Progenitor cell of endocrine pancreas (in vitro differentiated cells): ENCODE measurements at regions not wholly inside any gene's neighbourhood (a gene's known extent, or its start where the extent isn't known, plus 50 kb on each side); places are given as distances from the start of the nearest gene placed in this dataset.

Experiments used
- DNase-seq: peaks from one replicate; pipeline ENCODE4 v3.0.0; 2021; ENCODE audit warnings: low spot score; ENCODE audit not compliant: unreplicated experiment
- H3K27ac Mint-ChIP-seq: 2 replicates; pipeline ENCODE4 v1.8.0; 2021; ENCODE audit warnings: mild to moderate bottlenecking, moderate library complexity, mixed read lengths
- H3K27me3 Mint-ChIP-seq: 2 replicates; pipeline ENCODE4 v1.8.0; 2021; ENCODE audit warnings: mixed read lengths
- H3K36me3 Mint-ChIP-seq: 2 replicates; pipeline ENCODE4 v1.8.0; 2022; ENCODE audit warnings: mixed read lengths; ENCODE audit not compliant: insufficient read depth
- H3K4me1 Mint-ChIP-seq: 2 replicates; pipeline ENCODE4 v1.8.0; 2021; ENCODE audit warnings: low read depth, mixed read lengths
- H3K4me3 Mint-ChIP-seq: 2 replicates; pipeline ENCODE4 v1.8.0; 2021; ENCODE audit warnings: low read depth, mild to moderate bottlenecking, moderate library complexity, mixed read lengths
- H3K9me3 Mint-ChIP-seq: 2 replicates; pipeline ENCODE4 v1.8.0; 2021; ENCODE audit warnings: low read depth, mixed read lengths
- TF ChIP-seq, protein P1 (sequence below): fragments of 200-600 bp; sonication (generic); IDR thresholded peaks from one replicate; pipeline ENCODE4 v1.5.0; 2021; ENCODE audit warnings: antibody characterized with exemption, mild to moderate bottlenecking; ENCODE audit not compliant: unreplicated experiment

DNA sequence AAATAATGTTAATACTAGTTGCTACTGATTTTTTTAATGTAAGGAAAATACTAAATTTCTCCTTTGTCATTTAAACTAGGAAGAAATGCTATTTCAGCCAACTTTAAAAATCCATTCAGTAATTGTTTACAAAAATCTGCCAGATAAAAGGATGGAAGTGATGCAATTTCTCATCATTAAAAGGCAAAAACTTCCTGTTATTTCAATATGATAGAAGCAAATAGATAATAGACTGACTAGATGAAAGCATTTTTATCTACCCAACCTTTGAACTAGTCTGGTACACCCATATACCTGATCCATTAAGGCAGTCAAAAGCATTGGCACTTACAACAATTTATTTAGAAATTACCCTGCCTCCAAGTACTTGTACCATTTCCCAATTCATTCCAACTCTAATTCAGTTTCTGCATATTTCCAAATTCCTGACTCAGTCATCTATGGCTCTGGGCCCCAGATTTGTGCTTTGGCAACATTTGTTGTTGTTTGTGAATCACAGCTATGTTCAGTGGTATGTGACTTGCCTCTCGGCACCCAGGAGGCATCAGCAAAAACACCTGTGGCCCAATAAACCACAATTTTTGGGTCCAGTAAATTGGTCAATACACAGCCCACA is 482.6 kb upstream of the SEMA3A start:
- H3K27ac Mint-ChIP-seq, result no peak overlapping the region
- H3K27me3 Mint-ChIP-seq, result no peaks in the 10 kb centered on the region
- TF ChIP-seq, protein P1, sequence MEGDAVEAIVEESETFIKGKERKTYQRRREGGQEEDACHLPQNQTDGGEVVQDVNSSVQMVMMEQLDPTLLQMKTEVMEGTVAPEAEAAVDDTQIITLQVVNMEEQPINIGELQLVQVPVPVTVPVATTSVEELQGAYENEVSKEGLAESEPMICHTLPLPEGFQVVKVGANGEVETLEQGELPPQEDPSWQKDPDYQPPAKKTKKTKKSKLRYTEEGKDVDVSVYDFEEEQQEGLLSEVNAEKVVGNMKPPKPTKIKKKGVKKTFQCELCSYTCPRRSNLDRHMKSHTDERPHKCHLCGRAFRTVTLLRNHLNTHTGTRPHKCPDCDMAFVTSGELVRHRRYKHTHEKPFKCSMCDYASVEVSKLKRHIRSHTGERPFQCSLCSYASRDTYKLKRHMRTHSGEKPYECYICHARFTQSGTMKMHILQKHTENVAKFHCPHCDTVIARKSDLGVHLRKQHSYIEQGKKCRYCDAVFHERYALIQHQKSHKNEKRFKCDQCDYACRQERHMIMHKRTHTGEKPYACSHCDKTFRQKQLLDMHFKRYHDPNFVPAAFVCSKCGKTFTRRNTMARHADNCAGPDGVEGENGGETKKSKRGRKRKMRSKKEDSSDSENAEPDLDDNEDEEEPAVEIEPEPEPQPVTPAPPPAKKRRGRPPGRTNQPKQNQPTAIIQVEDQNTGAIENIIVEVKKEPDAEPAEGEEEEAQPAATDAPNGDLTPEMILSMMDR, result no peak
- H3K4me3 Mint-ChIP-seq, result no peak overlapping the region
- H3K9me3 Mint-ChIP-seq, result no peaks in the 10 kb centered on the region
- H3K4me1 Mint-ChIP-seq, result peaks cover 4% of the 10 kb centered on the region
- H3K36me3 Mint-ChIP-seq, result no peaks in the 10 kb centered on the region
- no peak for DNase-seq

DNA sequence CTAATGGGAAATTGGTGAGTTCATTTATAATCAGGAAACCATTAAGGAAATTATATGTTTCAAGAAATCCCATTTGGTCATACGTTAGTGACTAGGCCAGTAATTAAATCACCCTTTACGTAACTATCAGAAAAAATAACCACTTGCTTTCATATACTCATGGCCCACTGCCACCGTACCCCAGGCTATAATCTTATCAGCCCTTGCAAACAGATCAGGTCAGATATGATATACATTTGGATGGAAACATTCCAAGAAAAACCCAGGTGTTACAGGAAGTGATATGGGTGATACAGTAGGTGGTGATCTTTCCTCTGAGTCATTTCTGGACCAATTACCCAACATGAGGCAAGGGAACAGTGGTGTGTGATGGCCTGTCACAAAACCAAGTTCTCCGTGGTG is 481.0 kb upstream of the SEMA3A start:
- H3K27me3 Mint-ChIP-seq, result no peaks in the 10 kb centered on the region
- H3K4me3 Mint-ChIP-seq, result no peak overlapping the region
- H3K4me1 Mint-ChIP-seq, result no peaks in the 10 kb centered on the region
- DNase-seq, result no peak
- TF ChIP-seq, protein P1, result no peak
- H3K36me3 Mint-ChIP-seq, result no peaks in the 10 kb centered on the region
- H3K9me3 Mint-ChIP-seq, result no peaks in the 10 kb centered on the region
- no peak overlapping the region for H3K27ac Mint-ChIP-seq

DNA sequence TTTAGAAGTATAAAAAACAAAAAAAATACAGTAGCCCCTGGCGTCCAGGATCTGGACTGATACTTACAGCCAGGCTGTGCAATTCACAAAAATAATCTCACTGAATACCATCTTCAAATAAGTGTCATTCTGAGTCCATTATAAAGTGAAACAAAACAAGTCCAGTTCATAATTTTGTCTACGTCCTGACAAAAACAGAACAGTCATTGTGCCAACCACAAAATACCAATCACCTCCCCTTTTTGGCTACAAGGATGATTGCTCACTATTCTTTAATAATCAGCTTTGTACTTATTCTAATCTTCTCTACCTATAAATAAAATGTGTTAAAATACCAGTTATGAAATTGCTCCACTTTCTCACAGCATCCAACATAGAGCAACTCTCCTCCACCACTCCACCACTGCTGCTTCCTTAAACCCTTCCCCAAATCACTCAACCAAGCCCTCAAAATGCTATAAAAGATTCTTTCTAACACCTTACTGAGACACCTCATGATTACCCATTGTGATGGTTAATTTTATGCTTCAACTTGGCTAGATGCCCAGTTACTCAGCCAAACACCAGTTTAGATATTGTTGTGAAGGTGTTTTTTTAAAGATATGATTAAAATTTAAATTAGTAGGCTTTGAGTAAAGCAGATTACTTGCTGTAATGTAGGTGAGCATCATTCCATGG is 479.8 kb upstream of the SEMA3A start:
- H3K36me3 Mint-ChIP-seq, result no peaks in the 10 kb centered on the region
- H3K9me3 Mint-ChIP-seq, result no peaks in the 10 kb centered on the region
- no peaks in the 10 kb centered on the region for H3K4me1 Mint-ChIP-seq
- TF ChIP-seq, protein P1, result no peak
- H3K27me3 Mint-ChIP-seq, result no peaks in the 10 kb centered on the region
- no peak overlapping the region for H3K27ac Mint-ChIP-seq
- H3K4me3 Mint-ChIP-seq, result no peak overlapping the region
- DNase-seq, result no peak

DNA sequence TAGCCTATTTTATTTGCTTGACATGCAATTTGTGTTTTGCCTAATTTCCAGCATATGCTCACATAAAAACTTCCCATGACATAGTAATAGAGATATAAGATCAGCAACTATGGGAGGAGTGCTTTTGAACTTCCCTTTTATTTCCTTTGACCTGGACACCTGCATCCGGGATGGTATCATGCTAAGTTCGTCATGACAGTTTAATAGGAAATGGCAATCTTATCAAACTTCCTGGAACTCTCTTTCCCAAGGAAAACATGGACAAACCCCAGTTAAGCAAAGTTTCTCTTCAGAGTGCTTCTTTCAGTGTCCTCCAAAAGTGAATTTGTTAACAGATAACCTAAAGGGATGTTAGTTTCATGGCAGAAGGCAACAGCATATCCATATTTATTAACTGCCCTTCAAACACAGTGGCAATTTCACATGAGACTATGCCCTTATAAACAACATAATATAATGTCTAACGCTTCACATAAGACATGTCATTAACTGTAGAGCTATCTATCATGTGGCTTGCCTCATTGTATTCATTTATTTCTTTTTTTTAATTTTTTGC is 474.7 kb upstream of the SEMA3A start:
- Mint-ChIP-seq H3K9me3 (no peaks in the 10 kb centered on the region), H3K36me3 (no peaks in the 10 kb centered on the region), H3K27ac (no peak overlapping the region), H3K4me3 (no peak overlapping the region), H3K27me3 (no peaks in the 10 kb centered on the region), H3K4me1 (peaks cover 10% of the 10 kb centered on the region)
- no peak for DNase-seq
- TF ChIP-seq, protein P1, result no peak

DNA sequence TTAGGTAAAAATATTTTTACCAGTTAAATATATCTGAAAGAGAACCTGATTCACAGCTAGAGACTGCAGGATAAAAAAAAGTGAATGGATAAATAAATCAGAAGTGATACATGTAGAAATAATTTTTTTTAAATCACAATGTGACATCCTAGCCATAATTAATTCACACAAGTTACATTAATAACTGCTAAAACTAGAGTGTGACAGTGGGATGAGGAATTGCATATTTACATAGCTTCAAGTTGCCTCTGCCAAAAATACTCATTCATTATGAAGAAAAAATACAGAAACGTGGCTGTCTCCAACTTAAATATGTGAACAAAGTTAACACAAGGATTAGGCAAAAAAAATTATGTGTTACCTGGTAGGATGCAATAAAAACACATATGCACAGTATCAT is 473.5 kb upstream of the SEMA3A start:
- DNase-seq, result no peak
- no peak overlapping the region for H3K27ac Mint-ChIP-seq
- H3K27me3 Mint-ChIP-seq, result no peaks in the 10 kb centered on the region
- H3K36me3 Mint-ChIP-seq, result no peaks in the 10 kb centered on the region
- H3K4me3 Mint-ChIP-seq, result no peak overlapping the region
- TF ChIP-seq, protein P1, result no peak
- peaks cover 11% of the 10 kb centered on the region for H3K4me1 Mint-ChIP-seq
- H3K9me3 Mint-ChIP-seq, result no peaks in the 10 kb centered on the region
